Stimulated activated CD8-positive, alpha-beta memory T cell treated with anti-CD3 and anti-CD28 coated beads, Interleukin-4, amount 100 ng/mL, for 48 hours (primary cell): ENCODE measurements at regions not wholly inside any gene's neighbourhood (a gene's known extent, or its start where the extent isn't known, plus 50 kb on each side); places are given as distances from the start of the nearest gene placed in this dataset.

Source experiments
- DNase-seq: peaks from one replicate; pipeline ENCODE4 v3.0.0-alpha.2; 2020

GRCh38 chr5:168048486-168048885, 243.0 kb upstream of the WWC1 start:
- DNase-seq, result no peak

GRCh38 chr5:168052686-168053085, 238.8 kb upstream of the WWC1 start:
- no peak for DNase-seq

GRCh38 chr5:168054091-168054490, 237.4 kb upstream of the WWC1 start:
- DNase-seq, result no peak

- DNase-seq, result no peak
Observed at GRCh38 chr5:168055141-168055683, 236.2 kb upstream of the WWC1 start.

GRCh38 chr5:168055961-168056360, 235.5 kb upstream of the WWC1 start:
- DNase-seq, result no peak

GRCh38 chr5:168056499-168057182, 234.8 kb upstream of the WWC1 start:
- DNase-seq, result no peak

- no peak for DNase-seq
Observed at GRCh38 chr5:168057905-168058304, 233.5 kb upstream of the WWC1 start.

GRCh38 chr5:168059131-168059530, 232.3 kb upstream of the WWC1 start:
- DNase-seq, result no peak

GRCh38 chr5:168062239-168062638, 229.2 kb upstream of the WWC1 start:
- no peak for DNase-seq

GRCh38 chr5:168064457-168064856, 227.0 kb upstream of the WWC1 start:
- no peak for DNase-seq

GRCh38 chr5:168064933-168065622, 226.4 kb upstream of the WWC1 start:
- DNase-seq, result no peak

- DNase-seq, result no peak
Observed at GRCh38 chr5:168066536-168067208, 224.8 kb upstream of the WWC1 start.

GRCh38 chr5:168070761-168071160, 220.7 kb upstream of the WWC1 start:
- DNase-seq, result no peak

GRCh38 chr5:168072665-168073064, 218.8 kb upstream of the WWC1 start:
- DNase-seq, result no peak

GRCh38 chr5:168073311-168073710, 218.1 kb upstream of the WWC1 start:
- DNase-seq, result no peak

GRCh38 chr5:168073991-168074800, 217.2 kb upstream of the WWC1 start:
- DNase-seq, result no peak

- DNase-seq, result no peak
Observed at GRCh38 chr5:168075387-168075786, 216.1 kb upstream of the WWC1 start.

GRCh38 chr5:168076561-168076991, 214.9 kb upstream of the WWC1 start:
- peak; percentile 32 for DNase-seq

GRCh38 chr5:168085261-168086031, 206.0 kb upstream of the WWC1 start:
- DNase-seq, result no peak

- no peak for DNase-seq
Observed at GRCh38 chr5:168086104-168086610, 205.3 kb upstream of the WWC1 start.

GRCh38 chr5:168086746-168087145, 204.7 kb upstream of the WWC1 start:
- DNase-seq, result no peak
